Ovary (tissue), 3 donors: ENCODE measurements at regions not wholly inside any gene's neighbourhood (a gene's known extent, or its start where the extent isn't known, plus 50 kb on each side); places are given as distances from the start of the nearest gene placed in this dataset.

Source experiments
- EP300 ChIP-seq: sonication (generic); formaldehyde crosslinking; IDR thresholded peaks from one replicate; pipeline ENCODE4 v1.6.1; 2017; ENCODE audit warnings: antibody characterized with exemption
- TF ChIP-seq, protein P1 (sequence below), 3 donors: fragments of 450-650 bp in 2 of 3; fragments of 200-600 bp in 1 of 3; IDR thresholded peaks; one replicate each; pipeline versions ENCODE4 v1.5.1 to v1.8.0; 2016 to 2022; ENCODE audit warnings: antibody characterized with exemption in 3 of 3, mild to moderate bottlenecking in 1 of 3
- donor health status: DM: no; HTN: no; CAD: no.

- TF ChIP-seq, protein P1, sequence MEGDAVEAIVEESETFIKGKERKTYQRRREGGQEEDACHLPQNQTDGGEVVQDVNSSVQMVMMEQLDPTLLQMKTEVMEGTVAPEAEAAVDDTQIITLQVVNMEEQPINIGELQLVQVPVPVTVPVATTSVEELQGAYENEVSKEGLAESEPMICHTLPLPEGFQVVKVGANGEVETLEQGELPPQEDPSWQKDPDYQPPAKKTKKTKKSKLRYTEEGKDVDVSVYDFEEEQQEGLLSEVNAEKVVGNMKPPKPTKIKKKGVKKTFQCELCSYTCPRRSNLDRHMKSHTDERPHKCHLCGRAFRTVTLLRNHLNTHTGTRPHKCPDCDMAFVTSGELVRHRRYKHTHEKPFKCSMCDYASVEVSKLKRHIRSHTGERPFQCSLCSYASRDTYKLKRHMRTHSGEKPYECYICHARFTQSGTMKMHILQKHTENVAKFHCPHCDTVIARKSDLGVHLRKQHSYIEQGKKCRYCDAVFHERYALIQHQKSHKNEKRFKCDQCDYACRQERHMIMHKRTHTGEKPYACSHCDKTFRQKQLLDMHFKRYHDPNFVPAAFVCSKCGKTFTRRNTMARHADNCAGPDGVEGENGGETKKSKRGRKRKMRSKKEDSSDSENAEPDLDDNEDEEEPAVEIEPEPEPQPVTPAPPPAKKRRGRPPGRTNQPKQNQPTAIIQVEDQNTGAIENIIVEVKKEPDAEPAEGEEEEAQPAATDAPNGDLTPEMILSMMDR (IDR thresholded peaks at IDR 0.05) = no peak
- TF ChIP-seq EP300 = no peak
Measured at GRCh38 chr2:189260361-189260814, 80.8 kb upstream of the COL5A2 start.
